ENCODE measurements at regions not wholly inside any gene's neighbourhood (a gene's known extent, or its start where the extent isn't known, plus 50 kb on each side); places are given as distances from the start of the nearest gene placed in this dataset.

GRCh38 chr2:8563814-8564474, 117.9 kb upstream of the ID2 start:
- Histone ChIP-seq H3K36me3 (no peaks in the 10 kb centered on the region), H3K27ac (no peak overlapping the region), H3K4me3 (no peak overlapping the region), H3K4me1 (no peaks in the 10 kb centered on the region), H3K27me3 (no peaks in the 10 kb centered on the region), H3K9me3 (no peaks in the 10 kb centered on the region)
- intact Hi-C loops (cut with DNase I), result no loop called here
- TF ChIP-seq CTCF (IDR thresholded peaks at IDR 0.05), result no peak
- TF ChIP-seq POLR2A (IDR thresholded peaks at IDR 0.05), result no peak
- TF ChIP-seq POLR2AphosphoS5 (IDR thresholded peaks at IDR 0.05), result no peak
- no peak for TF ChIP-seq EP300 (IDR thresholded peaks at IDR 0.05)
- peak; percentile 28 for DNase-seq
- 90 to 94% methylated on average over 9 of the region's 9 CpGs for WGBS, 2 donors

DNA sequence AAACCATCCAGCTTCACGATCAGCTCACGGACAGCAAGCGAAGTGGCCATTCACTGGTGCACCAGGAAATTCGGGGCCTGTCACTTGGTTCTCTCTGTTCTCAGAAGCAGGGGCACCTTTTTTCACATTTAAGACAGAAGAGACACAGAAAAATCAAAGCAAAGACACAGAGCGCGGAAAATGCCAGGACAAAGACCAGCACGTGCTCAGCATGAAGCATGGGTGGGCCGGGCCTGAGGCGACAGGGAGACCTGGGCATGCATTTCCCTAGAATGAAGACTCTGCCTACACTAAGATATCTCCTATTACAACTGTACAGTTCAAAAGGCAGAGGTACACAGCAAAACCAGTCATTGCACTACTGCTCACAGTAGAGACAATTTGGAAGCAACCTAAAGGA, 117.4 kb upstream of the ID2 start:
- H3K4me3 ChIP-seq, result no peak overlapping the region
- H3K4me1 ChIP-seq, result no peaks in the 10 kb centered on the region
- TF ChIP-seq POLR2A (IDR thresholded peaks at IDR 0.05), result no peak
- no peak for TF ChIP-seq CTCF (IDR thresholded peaks at IDR 0.05)
- no peak for TF ChIP-seq EP300 (IDR thresholded peaks at IDR 0.05)
- no peak for TF ChIP-seq POLR2AphosphoS5 (IDR thresholded peaks at IDR 0.05)
- WGBS, 2 donors, result 97 to 98% methylated on average over 9 of the region's 9 CpGs
- no peaks in the 10 kb centered on the region for H3K9me3 ChIP-seq
- peak; percentile 30 for DNase-seq
- H3K27ac ChIP-seq, result no peak overlapping the region
- intact Hi-C loops (cut with DNase I), result no loop called here
- H3K36me3 ChIP-seq, result no peaks in the 10 kb centered on the region
- no peaks in the 10 kb centered on the region for H3K27me3 ChIP-seq

GRCh38 chr2:8565399-8566154, 116.3 kb upstream of the ID2 start:
- TF ChIP-seq EP300 (IDR thresholded peaks at IDR 0.05) (no peak), POLR2A (IDR thresholded peaks at IDR 0.05) (no peak), CTCF (IDR thresholded peaks at IDR 0.05) (no peak), POLR2AphosphoS5 (IDR thresholded peaks at IDR 0.05) (no peak)
- Histone ChIP-seq H3K27ac (no peak overlapping the region), H3K27me3 (no peaks in the 10 kb centered on the region), H3K4me3 (no peak overlapping the region), H3K9me3 (no peaks in the 10 kb centered on the region), H3K4me1 (no peaks in the 10 kb centered on the region), H3K36me3 (no peaks in the 10 kb centered on the region)
- 90 to 95% methylated on average over 13 of the region's 13 CpGs for WGBS, 2 donors
- intact Hi-C loops (cut with DNase I), result no loop called here
- DNase-seq, result peak; percentile 37

- Histone ChIP-seq H3K9me3 (no peaks in the 10 kb centered on the region), H3K27ac (no peak overlapping the region), H3K36me3 (no peaks in the 10 kb centered on the region), H3K4me1 (no peaks in the 10 kb centered on the region), H3K27me3 (no peaks in the 10 kb centered on the region), H3K4me3 (no peak overlapping the region)
- intact Hi-C loops (cut with DNase I), result no loop called here
- TF ChIP-seq POLR2A (IDR thresholded peaks at IDR 0.05) (no peak), POLR2AphosphoS5 (IDR thresholded peaks at IDR 0.05) (no peak), EP300 (IDR thresholded peaks at IDR 0.05) (no peak), CTCF (IDR thresholded peaks at IDR 0.05) (no peak)
- 92 to 93% methylated on average over 4 of the region's 4 CpGs for WGBS, 2 donors
- no peak for DNase-seq
Measured at GRCh38 chr2:8566155-8566670, 115.6 kb upstream of the ID2 start.
